ENCODE measurements at regions not wholly inside any gene's neighbourhood (a gene's known extent, or its start where the extent isn't known, plus 50 kb on each side); places are given as distances from the start of the nearest gene placed in this dataset.
A peak's percentile ranks its signal among the peaks of the same experiment; 100 is the strongest.

DNA sequence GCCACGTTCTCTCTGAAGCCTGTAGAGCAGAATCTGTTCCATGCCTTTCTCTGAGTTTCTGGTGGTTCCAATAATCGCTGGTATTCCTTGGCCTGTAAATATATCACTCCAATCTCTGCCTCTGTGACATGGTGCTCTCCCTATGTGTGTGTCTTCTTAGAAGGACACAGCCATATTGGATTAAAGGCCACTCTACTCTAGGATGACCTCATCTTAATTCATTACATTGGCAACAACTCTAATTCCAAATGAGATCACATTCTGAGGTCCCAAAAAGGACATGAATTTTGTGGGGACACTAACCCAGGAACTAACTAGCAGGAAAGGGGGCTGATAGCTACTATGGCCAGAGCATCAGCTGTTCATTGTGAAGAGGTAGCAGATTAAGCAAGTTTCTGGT, 110.7 kb downstream of the KLF12 start:
- Histone ChIP-seq H3K27ac (ENCODE audit: low read length) (no peak overlapping the region), H3K4me3 (ENCODE audit: control insufficient read depth in 1 of 2, extremely low read depth in 1 of 2, low read length in 1 of 2) (no peak overlapping the region), H3K36me3 (ENCODE audit: control insufficient read depth in 2 of 2, extremely low read depth in 1 of 2, insufficient read depth in 1 of 2, low read length in 1 of 2) (peaks cover 0 to 6% of the 10 kb centered on the region in 2 donors), H3K27me3 (replicated peaks in 1 of 2; ENCODE audit: control insufficient read depth in 2 of 2, extremely low read depth in 1 of 2, insufficient read depth in 2 of 2, low read length in 1 of 2) (no peaks in the 10 kb centered on the region), H3K4me1 (ENCODE audit: control insufficient read depth in 1 of 2, extremely low read depth in 1 of 2, insufficient read depth in 2 of 2, low read length in 2 of 2) (peaks cover 6 to 38% of the 10 kb centered on the region in 2 experiments), H3K9me3 (no peaks in the 10 kb centered on the region)
- POLR2A ChIA-PET, result interaction anchor here in 1 of 2 donors (0.5 kb wide), 1 partner anchor 211 kb away, joined by 4 read pairs; no protein-coding TSS in a partner anchor
- Mint-ChIP-seq H3K27ac (peak overlapping the region; percentile 1 to 53), H3K36me3 (peaks cover 41% of the 10 kb centered on the region), H3K4me3 (no peak overlapping the region), H3K27me3 (no peaks in the 10 kb centered on the region), H3K9me3 (no peaks in the 10 kb centered on the region), H3K4me1 (peaks cover 76 to 87% (median 83%) of the 10 kb centered on the region in 3 donors)
- WGBS (ENCODE audit: insufficient coverage), result 100% methylated on average over 1 of the region's 2 CpGs
- no peak for ATAC-seq (replicated peaks in 1 of 4)
- no peak for DNase-seq
- CTCF ChIA-PET, result interaction anchor here (0.7 to 1.7 kb wide), 2 partner anchors 10 to 265 kb away, joined by 3 read pairs; no protein-coding TSS in a partner anchor

DNA sequence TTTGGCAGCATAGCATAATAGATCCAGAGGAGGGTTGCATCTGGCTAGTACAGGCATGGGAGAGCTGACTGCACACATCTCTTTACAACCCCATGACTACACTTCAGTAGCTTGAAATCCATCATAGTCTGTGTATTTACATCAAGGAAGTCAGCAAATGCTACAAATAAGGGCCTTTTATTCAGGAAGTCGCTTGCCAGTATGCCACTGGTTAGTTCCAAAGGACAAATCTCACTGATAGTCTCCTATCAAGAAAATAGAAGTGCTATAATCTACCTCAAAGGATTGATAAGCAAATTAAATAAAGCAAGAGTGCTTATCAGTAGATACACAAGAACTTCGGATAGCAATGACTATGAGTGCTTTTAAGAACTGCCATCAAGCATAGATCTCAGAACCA, 112.7 kb downstream of the KLF12 start:
- H3K9me3 Mint-ChIP-seq, result no peaks in the 10 kb centered on the region
- no peaks in the 10 kb centered on the region for H3K9me3 ChIP-seq
- peaks cover 0 to 6% of the 10 kb centered on the region in 2 donors for H3K36me3 ChIP-seq (ENCODE audit: control insufficient read depth in 2 of 2, extremely low read depth in 1 of 2, insufficient read depth in 1 of 2, low read length in 1 of 2)
- POLR2A ChIA-PET, result interaction anchor here in 1 of 2 donors (0.7 kb wide), 1 partner anchor 256 kb away, joined by 3 read pairs; no protein-coding TSS in a partner anchor
- no peak overlapping the region for H3K4me3 ChIP-seq (ENCODE audit: control insufficient read depth in 1 of 2, extremely low read depth in 1 of 2, low read length in 1 of 2)
- no CpG with 5 or more reads among the region's 2 CpGs for WGBS (ENCODE audit: insufficient coverage)
- peaks cover 44% of the 10 kb centered on the region for H3K36me3 Mint-ChIP-seq
- peaks cover 75 to 84% (median 83%) of the 10 kb centered on the region in 3 donors for H3K4me1 Mint-ChIP-seq
- DNase-seq (no peak), ATAC-seq (replicated peaks in 1 of 4) (no peak)
- no peaks in the 10 kb centered on the region for H3K27me3 ChIP-seq (replicated peaks in 1 of 2; ENCODE audit: control insufficient read depth in 2 of 2, extremely low read depth in 1 of 2, insufficient read depth in 2 of 2, low read length in 1 of 2)
- no peak overlapping the region for H3K27ac ChIP-seq (ENCODE audit: low read length)
- CTCF ChIA-PET, result no interaction called here
- H3K4me3 Mint-ChIP-seq, result no peak overlapping the region
- no peaks in the 10 kb centered on the region for H3K27me3 Mint-ChIP-seq
- peaks cover 6 to 35% of the 10 kb centered on the region in 2 experiments for H3K4me1 ChIP-seq (ENCODE audit: control insufficient read depth in 1 of 2, extremely low read depth in 1 of 2, insufficient read depth in 2 of 2, low read length in 2 of 2)
- peak overlapping the region in 1 of 2 donors; percentile 35 for H3K27ac Mint-ChIP-seq

DNA sequence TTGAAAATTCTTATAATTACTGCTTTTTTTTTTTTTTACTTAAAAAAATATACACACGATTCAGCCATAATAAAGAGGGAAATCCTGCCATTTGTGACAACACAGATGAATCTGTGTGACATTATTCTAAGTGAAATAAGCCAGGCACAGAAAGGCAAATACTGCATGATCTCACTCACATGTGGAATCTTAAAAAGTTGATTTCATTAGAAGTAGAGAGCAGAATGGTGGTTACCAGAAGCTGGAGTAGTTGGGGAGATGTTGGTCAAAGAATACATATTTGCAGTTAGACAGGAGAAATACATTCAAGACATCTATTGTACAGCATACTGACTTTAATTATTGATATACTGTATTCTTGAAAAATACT, 116.2 kb downstream of the KLF12 start:
- Histone ChIP-seq H3K27me3 (replicated peaks in 1 of 2; ENCODE audit: control insufficient read depth in 2 of 2, extremely low read depth in 1 of 2, insufficient read depth in 2 of 2, low read length in 1 of 2) (no peaks in the 10 kb centered on the region), H3K36me3 (ENCODE audit: control insufficient read depth in 2 of 2, extremely low read depth in 1 of 2, insufficient read depth in 1 of 2, low read length in 1 of 2) (peaks cover 0 to 4% of the 10 kb centered on the region in 2 donors), H3K27ac (ENCODE audit: low read length) (no peak overlapping the region), H3K4me1 (ENCODE audit: control insufficient read depth in 1 of 2, extremely low read depth in 1 of 2, insufficient read depth in 2 of 2, low read length in 2 of 2) (peaks cover 5 to 15% of the 10 kb centered on the region in 2 experiments), H3K4me3 (ENCODE audit: control insufficient read depth in 1 of 2, extremely low read depth in 1 of 2, low read length in 1 of 2) (no peak overlapping the region), H3K9me3 (no peaks in the 10 kb centered on the region)
- no peak for DNase-seq
- CTCF ChIA-PET, result no interaction called here
- no peak overlapping the region for H3K4me3 Mint-ChIP-seq
- H3K4me1 Mint-ChIP-seq, result peaks cover 71 to 79% (median 79%) of the 10 kb centered on the region in 3 donors
- no peak for ATAC-seq (replicated peaks in 1 of 4)
- no peaks in the 10 kb centered on the region for H3K9me3 Mint-ChIP-seq
- WGBS (ENCODE audit: insufficient coverage), result no CpG with 5 or more reads among the region's 1 CpG
- no peaks in the 10 kb centered on the region for H3K27me3 Mint-ChIP-seq
- peaks cover 33% of the 10 kb centered on the region for H3K36me3 Mint-ChIP-seq
- peak overlapping the region in 1 of 2 donors; percentile 59 for H3K27ac Mint-ChIP-seq
- POLR2A ChIA-PET, result interaction anchor here (0.6 to 0.7 kb wide), 3 partner anchors 18 to 47 kb away, joined by 3 to 4 read pairs (median 3); no protein-coding TSS in a partner anchor

DNA sequence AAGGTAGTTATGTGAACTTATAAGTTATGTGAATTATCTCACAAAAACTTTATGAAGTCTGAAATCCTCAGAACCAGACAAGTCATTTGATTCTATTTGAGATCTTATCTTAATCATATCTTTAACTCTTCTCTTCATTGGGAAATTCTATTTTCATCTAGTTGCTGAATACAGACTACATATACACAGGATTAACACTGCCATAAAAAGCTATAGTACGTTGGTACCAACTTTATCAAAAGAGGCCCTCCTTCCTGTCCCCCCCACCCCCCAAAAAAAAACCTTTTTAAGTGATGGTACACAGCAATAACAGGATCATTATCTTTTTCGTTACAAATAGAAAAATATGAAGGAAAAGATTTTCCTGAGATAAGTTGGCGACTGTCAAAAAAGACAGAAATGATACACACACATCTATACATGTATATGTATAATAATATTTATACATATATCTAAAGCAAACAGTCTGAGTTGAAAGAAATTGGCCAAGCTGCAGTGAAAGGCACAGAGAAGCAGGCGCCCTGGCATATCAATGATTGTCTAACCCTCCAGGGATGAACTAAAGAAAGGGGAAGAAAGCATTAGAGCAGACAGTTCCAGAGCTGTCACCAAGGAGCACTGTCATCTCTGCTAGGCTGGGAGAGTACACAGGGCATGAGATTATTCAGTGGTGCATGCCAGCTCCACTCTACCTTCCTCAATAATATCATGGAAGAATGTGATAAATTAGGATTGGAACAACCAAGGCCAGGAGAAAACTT, 116.7 kb downstream of the KLF12 start:
- peak overlapping the region in 1 of 2 donors; percentile 63 for H3K27ac Mint-ChIP-seq
- peak in 1 of 35 experiments; percentile 23 for DNase-seq
- peaks cover 71 to 79% (median 76%) of the 10 kb centered on the region in 3 donors for H3K4me1 Mint-ChIP-seq
- H3K27ac ChIP-seq (ENCODE audit: low read length), result no peak overlapping the region
- no peaks in the 10 kb centered on the region for H3K27me3 Mint-ChIP-seq
- no CpG with 5 or more reads among the region's 4 CpGs for WGBS (ENCODE audit: insufficient coverage)
- H3K36me3 ChIP-seq (ENCODE audit: control insufficient read depth in 2 of 2, extremely low read depth in 1 of 2, insufficient read depth in 1 of 2, low read length in 1 of 2), result no peaks in the 10 kb centered on the region
- peaks cover 6 to 15% of the 10 kb centered on the region in 2 experiments for H3K4me1 ChIP-seq (ENCODE audit: control insufficient read depth in 1 of 2, extremely low read depth in 1 of 2, insufficient read depth in 2 of 2, low read length in 2 of 2)
- ChIA-PET CTCF (interaction anchor here in 1 of 2 donors (0.6 to 1.1 kb wide), 2 partner anchors 9 to 16 kb away, joined by 3 to 4 read pairs; no protein-coding TSS in a partner anchor), POLR2A (interaction anchor here (0.5 to 0.7 kb wide), 3 partner anchors 17 to 46 kb away, joined by 3 to 4 read pairs (median 3); no protein-coding TSS in a partner anchor)
- no peaks in the 10 kb centered on the region for H3K9me3 ChIP-seq
- H3K4me3 ChIP-seq (ENCODE audit: control insufficient read depth in 1 of 2, extremely low read depth in 1 of 2, low read length in 1 of 2), result no peak overlapping the region
- peak in 3 of 4 experiments; percentile 38 to 88 (median 52) for ATAC-seq (replicated peaks in 1 of 4)
- peaks cover 33% of the 10 kb centered on the region for H3K36me3 Mint-ChIP-seq
- H3K9me3 Mint-ChIP-seq, result no peaks in the 10 kb centered on the region
- no peak overlapping the region for H3K4me3 Mint-ChIP-seq
- H3K27me3 ChIP-seq (replicated peaks in 1 of 2; ENCODE audit: control insufficient read depth in 2 of 2, extremely low read depth in 1 of 2, insufficient read depth in 2 of 2, low read length in 1 of 2), result no peaks in the 10 kb centered on the region

DNA sequence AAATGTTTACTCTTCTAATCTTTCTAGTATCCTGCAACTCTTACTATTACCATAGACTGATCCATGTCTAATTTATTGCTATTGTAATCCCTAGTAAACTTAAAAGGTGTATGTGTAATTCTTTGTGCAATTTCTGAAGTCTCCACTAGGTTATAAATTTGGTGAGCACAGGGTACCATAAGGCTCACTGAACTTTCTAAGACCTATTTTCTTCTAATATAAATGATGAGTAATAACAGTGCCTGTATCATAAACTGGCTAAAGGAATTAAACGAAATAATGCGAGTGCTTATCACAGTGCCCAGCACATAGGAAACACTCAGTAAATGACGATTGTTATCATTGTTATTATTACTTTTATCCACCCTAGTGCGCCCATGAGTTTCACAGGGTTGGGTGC, 119.1 kb downstream of the KLF12 start:
- Histone ChIP-seq H3K9me3 (no peaks in the 10 kb centered on the region), H3K27me3 (replicated peaks in 1 of 2; ENCODE audit: control insufficient read depth in 2 of 2, extremely low read depth in 1 of 2, insufficient read depth in 2 of 2, low read length in 1 of 2) (no peaks in the 10 kb centered on the region), H3K27ac (ENCODE audit: low read length) (no peak overlapping the region), H3K36me3 (ENCODE audit: control insufficient read depth in 2 of 2, extremely low read depth in 1 of 2, insufficient read depth in 1 of 2, low read length in 1 of 2) (no peaks in the 10 kb centered on the region), H3K4me1 (ENCODE audit: control insufficient read depth in 1 of 2, extremely low read depth in 1 of 2, insufficient read depth in 2 of 2, low read length in 2 of 2) (peaks cover 8 to 15% of the 10 kb centered on the region in 2 experiments), H3K4me3 (ENCODE audit: control insufficient read depth in 1 of 2, extremely low read depth in 1 of 2, low read length in 1 of 2) (no peak overlapping the region)
- Mint-ChIP-seq H3K9me3 (no peaks in the 10 kb centered on the region), H3K4me3 (no peak overlapping the region), H3K36me3 (peaks cover 18% of the 10 kb centered on the region), H3K4me1 (peaks cover 62 to 78% (median 71%) of the 10 kb centered on the region in 3 donors), H3K27ac (no peak overlapping the region), H3K27me3 (no peaks in the 10 kb centered on the region)
- CTCF ChIA-PET, result no interaction called here
- DNase-seq, result no peak
- POLR2A ChIA-PET, result no interaction called here
- WGBS (ENCODE audit: insufficient coverage), result no CpG with 5 or more reads among the region's 4 CpGs
- no peak for ATAC-seq (replicated peaks in 1 of 4)

DNA sequence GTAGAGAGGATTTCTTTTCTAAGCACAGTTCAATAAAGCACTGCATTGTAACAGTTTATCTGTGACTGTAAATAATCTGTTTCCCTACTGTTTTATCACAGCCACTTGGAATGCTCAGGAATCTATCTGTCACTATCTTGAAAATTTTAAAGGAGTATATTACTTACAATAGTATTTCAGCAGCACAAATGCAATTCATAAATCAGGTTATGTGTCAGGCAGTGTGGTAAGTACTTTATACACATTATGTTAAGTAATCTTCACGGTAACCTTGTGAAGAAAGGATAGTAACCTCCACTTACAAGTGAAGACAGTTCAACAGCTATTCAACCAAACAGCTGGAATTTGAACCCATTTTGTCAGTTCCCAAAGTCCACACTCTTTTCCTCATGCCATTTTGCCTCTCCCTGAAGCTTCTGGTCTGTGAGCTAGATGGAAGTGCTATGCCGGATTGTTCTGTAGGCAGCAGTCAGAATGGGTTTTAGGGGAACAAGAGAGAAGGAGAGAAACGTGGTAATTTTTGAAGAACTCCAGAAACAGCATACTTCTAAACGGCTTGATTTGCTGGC, 125.0 kb downstream of the KLF12 start:
- DNase-seq (no peak), ATAC-seq (replicated peaks in 1 of 4) (no peak)
- no peak overlapping the region for H3K4me3 ChIP-seq (ENCODE audit: control insufficient read depth in 1 of 2, extremely low read depth in 1 of 2, low read length in 1 of 2)
- no peak overlapping the region for H3K27ac ChIP-seq (ENCODE audit: low read length)
- no CpG with 5 or more reads among the region's 4 CpGs for WGBS (ENCODE audit: insufficient coverage)
- Mint-ChIP-seq H3K27ac (peak overlapping the region; percentile 34 to 64), H3K4me1 (peaks cover 65 to 81% (median 75%) of the 10 kb centered on the region in 3 donors), H3K4me3 (no peak overlapping the region), H3K36me3 (peaks cover 29% of the 10 kb centered on the region), H3K9me3 (no peaks in the 10 kb centered on the region), H3K27me3 (no peaks in the 10 kb centered on the region)
- no peaks in the 10 kb centered on the region for H3K36me3 ChIP-seq (ENCODE audit: control insufficient read depth in 2 of 2, extremely low read depth in 1 of 2, insufficient read depth in 1 of 2, low read length in 1 of 2)
- H3K9me3 ChIP-seq, result no peaks in the 10 kb centered on the region
- ChIA-PET CTCF (no interaction called here), POLR2A (interaction anchor here in 1 of 2 donors (0.6 to 0.9 kb wide), 2 partner anchors 82 to 150 kb away, joined by 3 to 6 read pairs; no protein-coding TSS in a partner anchor)
- no peaks in the 10 kb centered on the region for H3K27me3 ChIP-seq (replicated peaks in 1 of 2; ENCODE audit: control insufficient read depth in 2 of 2, extremely low read depth in 1 of 2, insufficient read depth in 2 of 2, low read length in 1 of 2)
- H3K4me1 ChIP-seq (ENCODE audit: control insufficient read depth in 1 of 2, extremely low read depth in 1 of 2, insufficient read depth in 2 of 2, low read length in 2 of 2), result peaks cover 7 to 8% of the 10 kb centered on the region in 2 experiments

Measured in T-cell (primary cell).